ENCODE measurements at regions not wholly inside any gene's neighbourhood (a gene's known extent, or its start where the extent isn't known, plus 50 kb on each side); places are given as distances from the start of the nearest gene placed in this dataset.

GRCh38 chr11:92322225-92322624, 97.6 kb downstream of the FAT3 start:
- TF ChIP-seq CTCF (IDR thresholded peaks at IDR 0.05) = no peak
- no peak for TF ChIP-seq POLR2A (IDR thresholded peaks at IDR 0.05)
